Kidney (tissue), 13 donors: ENCODE measurements at regions not wholly inside any gene's neighbourhood (a gene's known extent, or its start where the extent isn't known, plus 50 kb on each side); places are given as distances from the start of the nearest gene placed in this dataset.
"Not testable (repeated sequence)": the region's sequence is repeated elsewhere in the genome, so short reads cannot be mapped to it uniquely, and the experiment has no call there.

Experiments used
- DNase-seq, 5 donors: peaks; one replicate each; pipeline ENCODE4 v3.0.0-alpha.2; 2013 to 2020
- FAIRE-seq: peaks from 2 replicates; lab custom pipeline; 2012; peaks lifted over from hg19 to GRCh38; lab: Jason Lieb, UNC
- H3K27ac ChIP-seq, 2 donors: one replicate each; pipeline ENCODE4 v1.7.0; 2013; ENCODE audit warnings: low read depth in 2 of 2, low read length in 2 of 2, inconsistent platforms in 1 of 2
- H3K27me3 ChIP-seq: one replicate; pipeline ENCODE4 v1.7.1; 2013; ENCODE audit warnings: low read length, inconsistent platforms; ENCODE audit not compliant: control insufficient read depth, insufficient read depth
- H3K36me3 ChIP-seq, 3 donors: one replicate each; pipeline versions ENCODE4 v1.7.0 to v1.7.1; 2013; ENCODE audit warnings: low read length in 3 of 3, control low read depth in 1 of 3, inconsistent platforms in 1 of 3; ENCODE audit not compliant: insufficient read depth in 3 of 3, control insufficient read depth in 2 of 3
- H3K4me1 ChIP-seq, 3 donors: one replicate each; pipeline versions ENCODE4 v1.7.0 to v1.7.1; 2013; ENCODE audit warnings: low read length in 3 of 3, inconsistent platforms in 1 of 3, low read depth in 1 of 3; ENCODE audit not compliant: control insufficient read depth in 2 of 3, insufficient read depth in 2 of 3
- H3K4me3 ChIP-seq, 3 donors: one replicate each; pipeline versions ENCODE4 v1.7.0 to v1.8.1; 2013; ENCODE audit warnings: low read length in 3 of 3, control low read depth in 1 of 3, inconsistent platforms in 1 of 3
- H3K9ac ChIP-seq, 3 donors: one replicate each; pipeline versions ENCODE4 v1.7.0 to v1.7.1; 2013; ENCODE audit warnings: low read length in 3 of 3, control low read depth in 1 of 3, inconsistent platforms in 1 of 3
- H3K9me3 ChIP-seq, 3 donors: one replicate each; pipeline versions ENCODE4 v1.7.0 to v1.7.1; 2013; ENCODE audit warnings: low read length in 3 of 3, control low read depth in 1 of 3, inconsistent platforms in 1 of 3; ENCODE audit not compliant: control insufficient read depth in 2 of 3, insufficient read depth in 1 of 3
- intact Hi-C: fragments of 100-400 bp; cut with DNase I; formaldehyde crosslinking; loops from one replicate; pipeline ENCODE4 v1.11.1; 2022
- TF ChIP-seq, protein P1 (sequence below): IDR thresholded peaks from 3 replicates; pipeline ENCODE4 v1.5.1; 2012; ENCODE audit warnings: mild to moderate bottlenecking, moderate library complexity, borderline replicate concordance; ENCODE audit not compliant: insufficient read depth; ENCODE audit errors: extremely low read depth
- donor health status: control.
- donor health status: control.
- donor health status: control.
- donor health status: control.
- donor health status: control.
- donor health status: DM: yes; HTN: yes; CAD: no.
- donor health status: Normal renal cell carcinoma (clear cell type).

DNA sequence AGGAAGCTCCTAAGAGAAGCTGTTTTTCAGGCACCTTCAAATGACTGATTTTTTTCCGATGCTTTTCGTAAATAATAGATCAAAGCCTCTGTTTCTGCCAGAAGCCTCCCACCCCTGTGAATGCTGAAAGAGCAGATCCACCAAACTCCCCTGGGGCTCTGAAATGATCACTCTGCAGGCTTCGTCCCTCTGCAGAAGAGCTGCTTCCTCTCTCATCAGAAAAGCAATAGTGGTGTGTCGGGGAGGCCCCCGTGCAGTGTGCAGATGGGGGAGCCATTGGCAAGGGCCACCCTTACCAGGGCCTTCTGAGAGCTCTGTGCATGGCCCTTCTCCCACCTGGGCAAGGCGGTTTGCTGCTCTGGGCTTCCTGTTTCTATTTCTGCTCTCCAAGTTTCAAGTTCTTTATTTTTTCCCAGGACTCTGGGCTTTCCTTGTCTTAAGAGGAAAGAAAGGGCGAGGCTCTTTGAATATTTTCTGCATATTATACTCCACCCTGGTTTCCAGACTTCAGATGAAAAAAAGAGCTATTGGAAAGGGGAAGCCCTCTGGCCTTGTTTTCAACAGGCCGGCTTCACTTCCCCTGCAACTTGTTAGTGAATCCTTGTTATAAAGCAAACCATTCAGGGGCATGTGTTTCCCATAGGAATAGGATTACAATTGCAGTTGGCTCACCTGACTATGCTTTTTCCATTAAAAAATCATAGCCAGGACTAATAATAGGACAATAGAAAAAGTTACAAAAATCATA lies 155.2 kb downstream of the TTLL2 start:
- no peak overlapping the region for H3K27ac ChIP-seq
- no peak overlapping the region for H3K4me3 ChIP-seq
- DNase-seq (peak in 1 of 5 donors; percentile 38), FAIRE-seq (no peak)
- intact Hi-C loops: loop anchor here (10.0 kb wide), 1 partner anchor 415 kb away; no protein-coding TSS in a partner anchor
- peaks cover 0 to 2% (median 0%) of the 10 kb centered on the region in 3 donors for H3K9me3 ChIP-seq
- H3K4me1 ChIP-seq: no peaks in the 10 kb centered on the region
- H3K9ac ChIP-seq: no peak overlapping the region
- no peaks in the 10 kb centered on the region for H3K27me3 ChIP-seq
- TF ChIP-seq, protein P1, sequence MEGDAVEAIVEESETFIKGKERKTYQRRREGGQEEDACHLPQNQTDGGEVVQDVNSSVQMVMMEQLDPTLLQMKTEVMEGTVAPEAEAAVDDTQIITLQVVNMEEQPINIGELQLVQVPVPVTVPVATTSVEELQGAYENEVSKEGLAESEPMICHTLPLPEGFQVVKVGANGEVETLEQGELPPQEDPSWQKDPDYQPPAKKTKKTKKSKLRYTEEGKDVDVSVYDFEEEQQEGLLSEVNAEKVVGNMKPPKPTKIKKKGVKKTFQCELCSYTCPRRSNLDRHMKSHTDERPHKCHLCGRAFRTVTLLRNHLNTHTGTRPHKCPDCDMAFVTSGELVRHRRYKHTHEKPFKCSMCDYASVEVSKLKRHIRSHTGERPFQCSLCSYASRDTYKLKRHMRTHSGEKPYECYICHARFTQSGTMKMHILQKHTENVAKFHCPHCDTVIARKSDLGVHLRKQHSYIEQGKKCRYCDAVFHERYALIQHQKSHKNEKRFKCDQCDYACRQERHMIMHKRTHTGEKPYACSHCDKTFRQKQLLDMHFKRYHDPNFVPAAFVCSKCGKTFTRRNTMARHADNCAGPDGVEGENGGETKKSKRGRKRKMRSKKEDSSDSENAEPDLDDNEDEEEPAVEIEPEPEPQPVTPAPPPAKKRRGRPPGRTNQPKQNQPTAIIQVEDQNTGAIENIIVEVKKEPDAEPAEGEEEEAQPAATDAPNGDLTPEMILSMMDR: no peak
- no peaks in the 10 kb centered on the region for H3K36me3 ChIP-seq

DNA sequence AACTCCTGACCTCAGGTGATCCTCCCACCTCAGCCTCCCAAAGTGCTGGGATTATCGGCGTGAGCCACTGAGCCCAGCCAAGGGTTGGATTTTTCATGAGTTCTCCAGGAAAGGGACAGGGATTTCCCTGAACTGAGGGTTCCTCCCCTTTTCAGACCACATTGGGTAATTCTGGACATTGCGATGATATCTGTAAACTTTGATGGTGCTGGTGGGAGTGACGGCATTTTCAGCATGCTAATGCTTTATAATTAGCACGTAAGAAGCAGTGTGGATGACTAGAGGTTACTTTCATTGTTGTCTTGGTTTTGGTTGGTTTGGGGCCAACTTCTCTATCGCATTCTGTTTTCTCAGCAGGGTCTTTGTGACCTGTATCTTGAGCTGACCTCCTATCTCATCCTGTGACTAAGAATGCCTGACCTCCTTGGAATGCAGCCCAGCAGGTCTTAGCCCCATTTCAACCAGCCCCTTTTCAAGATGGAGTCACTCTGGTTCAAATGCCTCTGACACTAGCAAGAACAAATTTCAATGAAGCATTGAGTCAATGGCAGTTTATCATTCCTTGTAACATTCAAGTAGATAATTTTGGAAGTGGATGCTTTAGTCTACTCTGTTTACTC lies 156.5 kb downstream of the TTLL2 start:
- intact Hi-C loops: loop anchor here (10.0 kb wide), 1 partner anchor 413 kb away; no protein-coding TSS in a partner anchor
- Histone ChIP-seq H3K36me3 (no peaks in the 10 kb centered on the region), H3K4me3 (no peak overlapping the region), H3K4me1 (no peaks in the 10 kb centered on the region), H3K9me3 (peaks cover 0 to 2% (median 0%) of the 10 kb centered on the region in 3 donors), H3K9ac (no peak overlapping the region), H3K27ac (no peak overlapping the region), H3K27me3 (no peaks in the 10 kb centered on the region)
- TF ChIP-seq, protein P1: no peak
- no peak for FAIRE-seq
- no peak for DNase-seq

DNA sequence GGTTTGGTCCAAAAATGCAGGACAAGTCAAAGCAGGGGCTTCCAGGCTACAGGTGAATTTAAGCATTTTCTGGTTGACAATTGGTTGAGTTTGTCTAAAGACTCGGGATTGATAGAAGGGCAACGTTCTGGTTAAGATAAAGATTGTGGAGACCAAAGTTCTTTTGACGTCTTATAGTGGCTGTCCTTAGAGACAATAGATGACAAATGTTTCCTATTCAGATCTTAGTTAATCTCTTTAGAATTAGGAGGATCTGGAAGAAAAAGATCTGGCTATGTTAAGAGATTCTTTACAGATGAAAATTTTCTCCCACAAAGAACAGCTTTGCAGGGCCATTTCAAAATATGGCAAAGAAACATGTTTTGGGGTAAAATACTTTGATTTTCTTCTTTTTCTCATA lies 157.9 kb downstream of the TTLL2 start:
- H3K36me3 ChIP-seq, H3K27ac ChIP-seq, H3K4me1 ChIP-seq, DNase-seq, H3K9ac ChIP-seq, H3K27me3 ChIP-seq, H3K4me3 ChIP-seq, FAIRE-seq, H3K9me3 ChIP-seq: not testable (repeated sequence)
- intact Hi-C loops: loop anchor here (10.0 kb wide), 1 partner anchor 412 kb away; no protein-coding TSS in a partner anchor
